ENCODE measurements at regions not wholly inside any gene's neighbourhood (a gene's known extent, or its start where the extent isn't known, plus 50 kb on each side); places are given as distances from the start of the nearest gene placed in this dataset.

GRCh38 chr4:45985038-45985437, 138.8 kb downstream of the GABRG1 start:
- DNase-seq (ENCODE audit: insufficient read length, low spot score) (no peak), FAIRE-seq (no peak)
- no peak for TF ChIP-seq POLR2A (IDR thresholded peaks at IDR 0.05; ENCODE audit: low read depth, low read length)

- DNase-seq (ENCODE audit: insufficient read length, low spot score) (no peak), FAIRE-seq (no peak)
- no peak for TF ChIP-seq POLR2A (IDR thresholded peaks at IDR 0.05; ENCODE audit: low read depth, low read length)
These were observed 152.7 kb downstream of the GABRG1 start for GRCh38 chr4:45971108-45971507.

GRCh38 chr4:45957353-45957752, 166.5 kb downstream of the GABRG1 start:
- TF ChIP-seq POLR2A (IDR thresholded peaks at IDR 0.05; ENCODE audit: low read depth, low read length), result no peak
- DNase-seq (ENCODE audit: insufficient read length, low spot score) (no peak), FAIRE-seq (no peak)

GRCh38 chr4:45954276-45954675, 169.6 kb downstream of the GABRG1 start:
- no peak for TF ChIP-seq POLR2A (IDR thresholded peaks at IDR 0.05; ENCODE audit: low read depth, low read length)
- DNase-seq (ENCODE audit: insufficient read length, low spot score) (no peak), FAIRE-seq (no peak)

- DNase-seq (ENCODE audit: insufficient read length, low spot score) (no peak), FAIRE-seq (no peak)
- no peak for TF ChIP-seq POLR2A (IDR thresholded peaks at IDR 0.05; ENCODE audit: low read depth, low read length)
These were observed 172.7 kb downstream of the GABRG1 start for GRCh38 chr4:45951153-45951552.

- DNase-seq (ENCODE audit: insufficient read length, low spot score), result no peak
- FAIRE-seq, result no peak
These were observed 177.2 kb downstream of the GABRG1 start for GRCh38 chr4:45946699-45947098.

GRCh38 chr4:45944000-45944399, 179.9 kb downstream of the GABRG1 start:
- no peak for TF ChIP-seq POLR2A (IDR thresholded peaks at IDR 0.05; ENCODE audit: low read depth, low read length)
- DNase-seq (ENCODE audit: insufficient read length, low spot score), result no peak
- no peak for FAIRE-seq

More at GRCh38 chr4:45946699-45947098, 177.2 kb downstream of the GABRG1 start:
- no peak for TF ChIP-seq POLR2A (IDR thresholded peaks at IDR 0.05; ENCODE audit: low read depth, low read length)

- no peak for TF ChIP-seq POLR2A (IDR thresholded peaks at IDR 0.05; ENCODE audit: low read depth, low read length)
- FAIRE-seq, result no peak
- DNase-seq (ENCODE audit: insufficient read length, low spot score), result no peak
These were observed 184.8 kb downstream of the GABRG1 start for GRCh38 chr4:45939056-45939455.

- no peak for DNase-seq (ENCODE audit: insufficient read length, low spot score)
- no peak for FAIRE-seq
- TF ChIP-seq POLR2A (IDR thresholded peaks at IDR 0.05; ENCODE audit: low read depth, low read length), result no peak
These were observed 192.7 kb downstream of the GABRG1 start for GRCh38 chr4:45931154-45931553.

GRCh38 chr4:45927641-45928040, 196.2 kb downstream of the GABRG1 start:
- DNase-seq (ENCODE audit: insufficient read length, low spot score) (no peak), FAIRE-seq (no peak)
- no peak for TF ChIP-seq POLR2A (IDR thresholded peaks at IDR 0.05; ENCODE audit: low read depth, low read length)

- no peak for DNase-seq (ENCODE audit: insufficient read length, low spot score)
- no peak for TF ChIP-seq POLR2A (IDR thresholded peaks at IDR 0.05; ENCODE audit: low read depth, low read length)
- no peak for FAIRE-seq
These were observed 198.0 kb downstream of the GABRG1 start for GRCh38 chr4:45925809-45926208.

- DNase-seq (ENCODE audit: insufficient read length, low spot score) (no peak), FAIRE-seq (no peak)
- no peak for TF ChIP-seq POLR2A (IDR thresholded peaks at IDR 0.05; ENCODE audit: low read depth, low read length)
These were observed 203.0 kb downstream of the GABRG1 start for GRCh38 chr4:45920861-45921260.

GRCh38 chr4:45910511-45910910, 213.3 kb downstream of the GABRG1 start:
- TF ChIP-seq POLR2A (IDR thresholded peaks at IDR 0.05; ENCODE audit: low read depth, low read length), result no peak
- DNase-seq (ENCODE audit: insufficient read length, low spot score) (no peak), FAIRE-seq (no peak)

- DNase-seq (ENCODE audit: insufficient read length, low spot score), result no peak
- TF ChIP-seq POLR2A (IDR thresholded peaks at IDR 0.05; ENCODE audit: low read depth, low read length), result no peak
- no peak for FAIRE-seq
These were observed 225.8 kb downstream of the GABRG1 start for GRCh38 chr4:45897946-45898585.

- TF ChIP-seq POLR2A (IDR thresholded peaks at IDR 0.05; ENCODE audit: low read depth, low read length), result no peak
- FAIRE-seq (no peak), DNase-seq (ENCODE audit: insufficient read length, low spot score) (no peak)
These were observed 240.4 kb downstream of the GABRG1 start for GRCh38 chr4:45883421-45883820.

Data from H54 (cell line).